Activated CD4-positive, alpha-beta memory T cell treated with anti-CD3 and anti-CD28 coated beads for 36 hours (primary cell): ENCODE measurements at regions not wholly inside any gene's neighbourhood (a gene's known extent, or its start where the extent isn't known, plus 50 kb on each side); places are given as distances from the start of the nearest gene placed in this dataset.

Experiments used
- CTCF ChIA-PET: fragments of 350-600 bp; sonication (Branson Sonifier 250); formaldehyde crosslinking; loops from one replicate; lab custom pipeline; 2021; ENCODE audit warnings: antibody characterized with exemption, inconsistent platforms; lab: Charles Lee
- POLR2A ChIA-PET: fragments of 350-600 bp; sonication (Branson Sonifier 250); formaldehyde crosslinking; loops from one replicate; lab custom pipeline; 2021; ENCODE audit warnings: antibody characterized with exemption; lab: Charles Lee
- DNase-seq: peaks from one replicate; pipeline ENCODE4 v3.0.0-alpha.2; 2020
- H3K27ac Mint-ChIP-seq: one replicate; pipeline ENCODE4 v1.8.0; 2021; ENCODE audit warnings: mixed read lengths
- H3K27me3 Mint-ChIP-seq: one replicate; pipeline ENCODE4 v1.8.0; 2021; ENCODE audit warnings: mixed read lengths
- H3K36me3 Mint-ChIP-seq: one replicate; pipeline ENCODE4 v1.8.0; 2021; ENCODE audit warnings: mixed read lengths
- H3K4me1 Mint-ChIP-seq: one replicate; pipeline ENCODE4 v1.8.0; 2021; ENCODE audit warnings: low read depth, mixed read lengths
- H3K4me3 Mint-ChIP-seq: one replicate; pipeline ENCODE4 v1.8.0; 2021; ENCODE audit warnings: mild to moderate bottlenecking, mixed read lengths
- H3K9me3 Mint-ChIP-seq: one replicate; pipeline ENCODE4 v1.8.0; 2021; ENCODE audit warnings: mixed read lengths
- intact Hi-C: fragments of 100-400 bp; cut with micrococcal nuclease; formaldehyde crosslinking; loops from one replicate; pipeline ENCODE4 v1.15.1; 2023

GRCh38 chr2:21395366-21395765 lies 271.6 kb downstream of the TDRD15 start:
- intact Hi-C loops, result no loop called here
- Mint-ChIP-seq H3K4me1 (no peaks in the 10 kb centered on the region), H3K9me3 (no peaks in the 10 kb centered on the region), H3K36me3 (no peaks in the 10 kb centered on the region), H3K27me3 (no peaks in the 10 kb centered on the region), H3K27ac (no peak overlapping the region), H3K4me3 (no peak overlapping the region)
- ChIA-PET POLR2A (no interaction called here), CTCF (interaction anchor here (0.9 kb wide), 1 partner anchor 353 kb away, joined by 3 read pairs; no protein-coding TSS in a partner anchor)
- no peak for DNase-seq

GRCh38 chr2:21396252-21396651 lies 272.5 kb downstream of the TDRD15 start:
- H3K27ac Mint-ChIP-seq, result no peak overlapping the region
- ChIA-PET CTCF (no interaction called here), POLR2A (no interaction called here)
- DNase-seq, result no peak
- H3K9me3 Mint-ChIP-seq, result no peaks in the 10 kb centered on the region
- intact Hi-C loops, result no loop called here
- H3K27me3 Mint-ChIP-seq, result no peaks in the 10 kb centered on the region
- H3K4me1 Mint-ChIP-seq, result no peaks in the 10 kb centered on the region
- H3K4me3 Mint-ChIP-seq, result no peak overlapping the region
- no peaks in the 10 kb centered on the region for H3K36me3 Mint-ChIP-seq

GRCh38 chr2:21401022-21401698 lies 277.4 kb downstream of the TDRD15 start:
- POLR2A ChIA-PET, result no interaction called here

GRCh38 chr2:21404137-21404536 lies 280.4 kb downstream of the TDRD15 start:
- intact Hi-C loops, result no loop called here
- H3K9me3 Mint-ChIP-seq, result peaks cover 2% of the 10 kb centered on the region
- DNase-seq, result no peak
- POLR2A ChIA-PET, result no interaction called here
- H3K4me3 Mint-ChIP-seq, result no peak overlapping the region
- no peak overlapping the region for H3K27ac Mint-ChIP-seq
- H3K4me1 Mint-ChIP-seq, result no peaks in the 10 kb centered on the region
- CTCF ChIA-PET, result no interaction called here
- no peaks in the 10 kb centered on the region for H3K36me3 Mint-ChIP-seq
- no peaks in the 10 kb centered on the region for H3K27me3 Mint-ChIP-seq

More at GRCh38 chr2:21401022-21401698, 277.4 kb downstream of the TDRD15 start:
- Mint-ChIP-seq H3K9me3 (no peaks in the 10 kb centered on the region), H3K36me3 (no peaks in the 10 kb centered on the region), H3K27me3 (no peaks in the 10 kb centered on the region), H3K4me3 (no peak overlapping the region), H3K27ac (no peak overlapping the region), H3K4me1 (no peaks in the 10 kb centered on the region)
- no peak for DNase-seq
- intact Hi-C loops, result no loop called here
- CTCF ChIA-PET, result no interaction called here

- H3K9me3 Mint-ChIP-seq, result peaks cover 2% of the 10 kb centered on the region
Observed at GRCh38 chr2:21404827-21405625, 281.3 kb downstream of the TDRD15 start.

GRCh38 chr2:21406386-21406785 lies 282.6 kb downstream of the TDRD15 start:
- ChIA-PET CTCF (no interaction called here), POLR2A (no interaction called here)
- Mint-ChIP-seq H3K27ac (no peak overlapping the region), H3K4me3 (no peak overlapping the region), H3K36me3 (no peaks in the 10 kb centered on the region), H3K4me1 (no peaks in the 10 kb centered on the region), H3K27me3 (no peaks in the 10 kb centered on the region), H3K9me3 (peaks cover 2% of the 10 kb centered on the region)
- intact Hi-C loops, result no loop called here
- no peak for DNase-seq

More at GRCh38 chr2:21404827-21405625, 281.3 kb downstream of the TDRD15 start:
- Mint-ChIP-seq H3K27me3 (no peaks in the 10 kb centered on the region), H3K4me1 (no peaks in the 10 kb centered on the region), H3K36me3 (no peaks in the 10 kb centered on the region), H3K4me3 (no peak overlapping the region), H3K27ac (no peak overlapping the region)
- intact Hi-C loops, result no loop called here
- no peak for DNase-seq
- ChIA-PET CTCF (no interaction called here), POLR2A (no interaction called here)

- H3K27ac Mint-ChIP-seq, result no peak overlapping the region
- CTCF ChIA-PET, result no interaction called here
Observed at GRCh38 chr2:21406911-21407310, 283.1 kb downstream of the TDRD15 start.

GRCh38 chr2:21407851-21408250 lies 284.1 kb downstream of the TDRD15 start:
- Mint-ChIP-seq H3K9me3 (peaks cover 2% of the 10 kb centered on the region), H3K4me3 (no peak overlapping the region), H3K27ac (no peak overlapping the region), H3K27me3 (no peaks in the 10 kb centered on the region), H3K36me3 (no peaks in the 10 kb centered on the region), H3K4me1 (no peaks in the 10 kb centered on the region)
- ChIA-PET CTCF (no interaction called here), POLR2A (no interaction called here)
- DNase-seq, result no peak
- intact Hi-C loops, result no loop called here

More at GRCh38 chr2:21406911-21407310, 283.1 kb downstream of the TDRD15 start:
- Mint-ChIP-seq H3K4me3 (no peak overlapping the region), H3K36me3 (no peaks in the 10 kb centered on the region), H3K9me3 (peaks cover 2% of the 10 kb centered on the region), H3K4me1 (no peaks in the 10 kb centered on the region), H3K27me3 (no peaks in the 10 kb centered on the region)
- DNase-seq, result no peak
- POLR2A ChIA-PET, result no interaction called here
- intact Hi-C loops, result no loop called here

GRCh38 chr2:21411741-21412140 lies 288.0 kb downstream of the TDRD15 start:
- ChIA-PET POLR2A (no interaction called here), CTCF (no interaction called here)
- intact Hi-C loops, result no loop called here
- H3K4me3 Mint-ChIP-seq, result no peak overlapping the region
- no peaks in the 10 kb centered on the region for H3K4me1 Mint-ChIP-seq
- H3K36me3 Mint-ChIP-seq, result no peaks in the 10 kb centered on the region
- H3K27me3 Mint-ChIP-seq, result no peaks in the 10 kb centered on the region
- DNase-seq, result no peak
- no peak overlapping the region for H3K27ac Mint-ChIP-seq
- peaks cover 5% of the 10 kb centered on the region for H3K9me3 Mint-ChIP-seq

- H3K9me3 Mint-ChIP-seq, result peaks cover 5% of the 10 kb centered on the region
- no peak overlapping the region for H3K4me3 Mint-ChIP-seq
- POLR2A ChIA-PET, result no interaction called here
- no peaks in the 10 kb centered on the region for H3K4me1 Mint-ChIP-seq
- no peaks in the 10 kb centered on the region for H3K36me3 Mint-ChIP-seq
- H3K27ac Mint-ChIP-seq, result no peak overlapping the region
- DNase-seq, result no peak
- intact Hi-C loops, result no loop called here
- CTCF ChIA-PET, result no interaction called here
- H3K27me3 Mint-ChIP-seq, result no peaks in the 10 kb centered on the region
Observed at GRCh38 chr2:21412944-21413443, 289.2 kb downstream of the TDRD15 start.

GRCh38 chr2:21415234-21415633 lies 291.5 kb downstream of the TDRD15 start:
- CTCF ChIA-PET, result no interaction called here
- Mint-ChIP-seq H3K27me3 (no peaks in the 10 kb centered on the region), H3K4me3 (no peak overlapping the region), H3K9me3 (peaks cover 3% of the 10 kb centered on the region), H3K36me3 (no peaks in the 10 kb centered on the region), H3K27ac (no peak overlapping the region), H3K4me1 (no peaks in the 10 kb centered on the region)
- POLR2A ChIA-PET, result no interaction called here
- DNase-seq, result no peak
- intact Hi-C loops, result no loop called here

- ChIA-PET POLR2A (no interaction called here), CTCF (no interaction called here)
- H3K36me3 Mint-ChIP-seq, result no peaks in the 10 kb centered on the region
- no peak overlapping the region for H3K27ac Mint-ChIP-seq
- intact Hi-C loops, result no loop called here
- H3K4me3 Mint-ChIP-seq, result no peak overlapping the region
- no peak for DNase-seq
- no peaks in the 10 kb centered on the region for H3K4me1 Mint-ChIP-seq
- H3K27me3 Mint-ChIP-seq, result no peaks in the 10 kb centered on the region
- H3K9me3 Mint-ChIP-seq, result peaks cover 3% of the 10 kb centered on the region
Observed at GRCh38 chr2:21416226-21416625, 292.5 kb downstream of the TDRD15 start.
